Activated CD8-positive, alpha-beta memory T cell treated with anti-CD3 and anti-CD28 coated beads for 24 hours (primary cell): ENCODE measurements at regions not wholly inside any gene's neighbourhood (a gene's known extent, or its start where the extent isn't known, plus 50 kb on each side); places are given as distances from the start of the nearest gene placed in this dataset.
"Not testable (repeated sequence)": the region's sequence is repeated elsewhere in the genome, so short reads cannot be mapped to it uniquely, and the experiment has no call there.

Experiments used
- DNase-seq: peaks from one replicate; pipeline ENCODE4 v3.0.0-alpha.2; 2020

DNA sequence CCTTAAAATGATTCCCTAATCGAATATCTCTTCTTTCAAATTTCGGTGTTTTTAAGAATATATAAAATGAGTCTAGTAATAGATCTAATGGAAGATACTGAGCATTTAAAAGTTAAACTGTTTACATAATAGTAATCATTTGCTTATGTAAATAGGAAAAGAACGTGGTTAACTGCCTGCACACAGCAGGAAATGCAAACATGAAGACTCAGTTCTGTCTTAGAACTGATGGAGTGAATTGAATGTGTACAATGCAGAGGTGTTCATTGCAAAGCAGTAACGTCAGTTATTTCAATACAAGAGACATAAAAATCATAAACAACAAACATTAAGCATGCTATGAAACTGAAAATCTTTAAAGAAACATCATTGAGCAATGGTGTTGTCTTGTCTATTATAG is 359.4 kb upstream of the ADAMTS5 start:
- no peak for DNase-seq

GRCh38 chr21:27323331-27323730 is 356.4 kb upstream of the ADAMTS5 start:
- DNase-seq = no peak

GRCh38 chr21:27321791-27322190 is 354.9 kb upstream of the ADAMTS5 start:
- DNase-seq = no peak

DNA sequence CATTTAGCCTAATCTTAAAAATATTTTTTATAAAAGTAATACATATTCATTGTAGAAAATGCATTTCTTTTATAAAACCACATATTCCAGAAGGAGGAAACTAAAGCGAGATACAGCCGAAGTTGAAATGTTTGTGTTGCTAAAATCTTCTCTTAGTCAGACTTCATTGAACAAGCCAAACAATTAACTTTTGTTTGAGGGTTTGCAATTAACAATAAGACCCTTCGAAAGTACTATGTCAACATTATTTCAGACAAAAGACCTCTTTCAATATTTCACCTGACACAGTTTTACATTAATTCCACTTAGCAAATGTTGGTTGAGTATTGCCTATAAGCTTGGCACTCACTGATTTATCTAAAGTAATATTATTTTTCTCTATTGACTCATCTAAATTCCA is 354.0 kb upstream of the ADAMTS5 start:
- DNase-seq = no peak

GRCh38 chr21:27317601-27318000 is 350.7 kb upstream of the ADAMTS5 start:
- not testable (repeated sequence) for DNase-seq

DNA sequence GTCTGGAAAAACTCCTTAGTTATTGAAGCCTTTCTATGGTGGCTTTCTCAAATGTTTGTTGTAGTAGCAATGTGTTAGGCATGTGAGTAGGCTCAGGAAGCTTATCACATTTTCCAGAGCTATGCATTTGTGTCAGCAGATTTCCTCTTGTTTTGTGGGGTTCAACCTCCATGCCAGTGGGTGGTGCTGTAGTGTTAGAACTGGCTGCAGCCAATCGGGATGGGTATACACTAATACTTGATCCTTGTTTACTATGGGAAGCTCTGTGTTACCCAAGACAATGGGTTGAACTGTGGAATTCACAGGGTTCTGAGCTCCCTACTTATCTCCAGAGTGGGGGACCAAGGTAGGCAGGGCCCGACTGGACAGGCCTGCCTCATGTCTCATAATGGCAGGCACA is 348.5 kb upstream of the ADAMTS5 start:
- DNase-seq = no peak

- DNase-seq = no peak
Observed at GRCh38 chr21:27314131-27314530, 347.2 kb upstream of the ADAMTS5 start.

- no peak for DNase-seq
Observed at GRCh38 chr21:27306791-27307775, 340.2 kb upstream of the ADAMTS5 start.

GRCh38 chr21:27306206-27306605 is 339.3 kb upstream of the ADAMTS5 start:
- no peak for DNase-seq

- no peak for DNase-seq
Observed at GRCh38 chr21:27301220-27301619, 334.3 kb upstream of the ADAMTS5 start.

- no peak for DNase-seq
Observed at GRCh38 chr21:27300770-27301169, 333.9 kb upstream of the ADAMTS5 start.

- DNase-seq = no peak
Observed at GRCh38 chr21:27298465-27298864, 331.6 kb upstream of the ADAMTS5 start.

GRCh38 chr21:27293239-27293638 is 326.4 kb upstream of the ADAMTS5 start:
- DNase-seq = no peak

DNA sequence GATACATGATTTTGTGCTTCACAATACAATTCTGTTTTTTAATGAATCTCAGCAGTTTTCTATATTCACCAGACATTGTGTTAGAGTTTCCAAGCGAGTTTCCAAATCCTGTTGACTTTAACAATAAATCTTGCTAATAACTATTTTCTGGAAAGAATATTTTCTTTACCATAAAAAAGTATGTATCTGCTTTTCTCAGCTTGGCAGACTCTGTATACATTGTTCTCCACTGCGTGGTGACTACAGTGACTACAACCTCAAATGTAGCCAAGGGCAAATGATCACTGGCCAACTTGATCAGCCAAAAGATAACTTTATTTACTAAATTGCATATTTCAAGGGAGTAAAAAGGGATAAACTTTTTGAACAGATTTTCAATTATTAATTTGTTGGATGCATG is 325.9 kb upstream of the ADAMTS5 start:
- no peak for DNase-seq

DNA sequence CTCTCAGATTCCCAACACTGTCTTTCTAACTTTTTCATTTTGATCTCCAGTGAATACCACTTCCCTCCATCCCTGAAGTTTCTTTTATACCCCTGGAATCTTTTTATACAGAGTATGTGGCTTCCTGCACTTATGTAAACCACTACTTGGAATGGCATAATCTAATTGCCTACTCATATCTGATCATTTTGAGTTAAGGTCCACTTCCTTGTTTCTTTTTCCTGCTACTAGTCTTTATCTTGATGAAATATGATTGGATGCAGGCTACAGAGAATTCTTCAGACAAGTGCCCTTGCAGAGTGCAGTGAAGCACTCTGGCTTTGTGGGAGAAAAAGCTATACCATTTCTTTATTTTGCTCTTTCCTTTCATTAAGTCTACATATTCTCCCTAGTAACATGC is 325.3 kb upstream of the ADAMTS5 start:
- no peak for DNase-seq

DNA sequence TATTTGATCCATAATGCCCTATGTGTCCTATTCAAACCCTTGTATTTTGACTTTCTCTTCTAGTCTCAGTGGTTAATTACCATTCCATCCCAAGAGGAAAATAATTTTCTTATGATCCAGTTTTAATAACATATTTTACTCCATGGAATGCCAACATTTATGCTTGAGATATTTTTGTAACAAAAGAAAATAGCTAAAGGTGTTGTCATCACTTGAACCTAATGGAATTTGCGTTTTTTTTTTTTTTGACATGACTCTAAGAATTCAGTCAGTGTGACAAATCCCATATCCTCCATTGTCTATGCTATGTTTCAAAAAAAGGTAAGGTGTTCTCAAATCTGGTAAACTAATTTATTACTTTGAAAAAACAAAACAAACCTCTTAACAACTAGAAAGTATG is 324.1 kb upstream of the ADAMTS5 start:
- DNase-seq = no peak

DNA sequence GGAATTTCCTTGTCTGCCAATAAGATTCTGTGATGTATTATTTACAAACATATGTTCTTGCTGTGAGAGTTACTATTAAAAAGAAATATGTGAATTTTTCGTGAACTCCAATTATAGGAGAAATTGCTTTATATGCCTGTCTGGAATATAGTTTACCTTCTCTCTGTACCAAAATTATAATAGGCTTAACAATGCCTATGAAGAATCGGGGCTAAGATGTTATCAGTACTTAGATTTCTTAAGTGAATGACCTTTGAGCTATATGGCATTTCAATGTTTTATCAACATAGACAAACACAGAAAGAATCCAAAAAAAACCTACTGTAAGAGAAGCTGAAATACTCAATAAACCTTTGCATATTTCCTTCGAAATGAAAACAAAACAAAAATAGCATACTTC is 323.1 kb upstream of the ADAMTS5 start:
- DNase-seq = no peak

DNA sequence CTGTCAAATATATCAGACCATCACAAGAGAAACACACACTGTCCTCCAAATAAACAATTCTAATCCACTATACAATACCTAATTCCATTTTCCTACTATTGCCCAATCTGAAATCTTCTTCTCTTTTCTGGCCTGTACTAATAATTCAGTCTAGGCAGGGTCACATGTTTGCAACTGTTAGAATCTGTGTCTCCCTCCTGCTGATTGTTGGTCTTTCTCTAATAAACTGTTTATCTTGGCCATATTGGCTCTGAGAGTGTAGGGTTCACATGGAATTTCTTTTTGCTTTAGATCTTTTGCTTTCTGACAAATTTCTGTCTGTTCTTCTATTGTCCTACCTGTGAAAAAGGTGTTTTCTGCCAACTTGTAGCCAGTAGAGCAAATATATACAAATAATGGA is 319.9 kb upstream of the ADAMTS5 start:
- no peak for DNase-seq

GRCh38 chr21:27277110-27277509 is 310.2 kb upstream of the ADAMTS5 start:
- DNase-seq = no peak

DNA sequence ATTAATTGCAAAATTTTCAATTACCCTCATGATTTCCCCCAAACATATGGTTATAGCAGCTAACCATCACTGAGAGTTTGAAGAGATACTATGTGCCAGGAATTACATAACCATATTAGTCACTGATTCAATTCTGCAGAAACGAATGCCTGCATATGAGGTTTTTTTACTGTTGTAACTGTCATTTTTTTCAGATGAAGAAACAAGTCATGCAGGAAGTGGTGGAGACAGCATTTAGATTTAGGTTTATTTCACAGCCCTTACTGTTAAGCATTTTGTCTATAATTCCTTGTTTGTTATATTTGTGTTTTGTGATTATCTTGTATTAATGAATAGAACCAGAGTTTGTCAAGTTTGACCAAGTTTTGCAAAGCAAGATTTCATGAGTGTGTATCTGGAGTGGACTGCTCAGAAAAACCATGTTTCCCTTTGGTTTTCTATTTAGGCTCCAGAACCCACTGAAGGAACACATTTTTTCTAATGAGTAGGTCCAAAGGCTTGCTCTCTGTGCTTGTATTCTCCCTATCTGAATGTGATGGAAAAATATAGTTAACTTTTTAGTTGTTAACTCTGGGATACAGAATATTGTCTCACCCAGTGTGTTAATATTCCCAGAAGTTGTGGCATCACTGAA is 308.5 kb upstream of the ADAMTS5 start:
- no peak for DNase-seq

DNA sequence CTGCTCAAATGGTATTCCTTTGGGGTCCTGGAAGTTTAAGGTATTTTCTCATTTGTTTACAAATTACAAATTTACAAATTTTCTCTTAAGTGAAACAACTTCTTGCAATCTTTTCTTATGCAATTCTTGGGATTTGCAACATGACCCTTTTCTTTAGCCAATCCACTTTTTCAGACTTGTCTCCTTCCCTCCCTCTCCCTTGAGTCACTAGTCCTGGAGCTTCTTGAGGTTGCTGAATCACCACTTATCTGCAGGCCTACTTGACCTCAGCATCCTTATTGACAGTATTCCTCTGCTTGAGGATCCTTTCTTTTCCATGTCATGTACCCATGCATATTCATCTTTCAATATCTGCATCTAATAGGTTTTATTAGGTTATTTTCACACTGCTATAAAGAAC is 302.8 kb upstream of the ADAMTS5 start:
- no peak for DNase-seq

DNA sequence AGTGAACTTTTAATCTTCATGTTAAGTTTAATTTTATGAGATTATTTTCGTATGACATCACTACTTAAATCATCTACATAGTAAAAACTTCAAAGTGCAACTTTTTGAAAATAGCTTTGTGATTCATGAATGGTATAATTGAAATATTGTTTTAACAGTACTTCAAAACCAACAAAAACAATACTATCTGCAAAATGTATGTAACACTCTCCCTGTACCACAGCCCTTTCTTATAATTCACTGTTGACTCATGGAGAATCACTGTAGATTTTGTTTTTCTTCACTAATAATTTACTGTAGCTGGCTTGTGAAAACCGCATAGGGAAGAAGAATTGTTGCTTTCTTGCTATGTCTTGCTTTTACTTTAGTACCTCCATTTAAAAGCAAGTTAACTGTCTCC is 301.4 kb upstream of the ADAMTS5 start:
- no peak for DNase-seq

DNA sequence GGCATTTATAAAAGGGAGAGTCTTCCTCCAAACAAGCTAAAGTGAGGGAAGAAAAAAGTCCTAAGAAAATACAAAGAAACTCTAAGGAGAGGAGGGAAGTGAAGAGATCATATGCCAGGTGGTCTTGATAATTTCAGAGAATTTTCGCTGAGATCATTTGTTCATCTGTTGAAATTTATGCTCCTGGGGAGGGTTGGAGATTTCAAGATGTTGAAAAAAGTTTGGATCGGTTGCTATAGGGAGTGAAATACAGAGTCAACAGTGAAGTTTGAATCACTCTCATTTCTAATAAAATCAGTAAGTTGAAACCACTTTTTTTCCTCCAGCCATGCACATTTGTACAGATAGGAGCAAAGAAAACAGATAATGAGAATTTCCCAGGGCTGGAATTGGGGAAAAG is 299.1 kb upstream of the ADAMTS5 start:
- no peak for DNase-seq

GRCh38 chr21:27265492-27265891 is 298.6 kb upstream of the ADAMTS5 start:
- no peak for DNase-seq
